ENCODE measurements at regions not wholly inside any gene's neighbourhood (a gene's known extent, or its start where the extent isn't known, plus 50 kb on each side); places are given as distances from the start of the nearest gene placed in this dataset.

DNA sequence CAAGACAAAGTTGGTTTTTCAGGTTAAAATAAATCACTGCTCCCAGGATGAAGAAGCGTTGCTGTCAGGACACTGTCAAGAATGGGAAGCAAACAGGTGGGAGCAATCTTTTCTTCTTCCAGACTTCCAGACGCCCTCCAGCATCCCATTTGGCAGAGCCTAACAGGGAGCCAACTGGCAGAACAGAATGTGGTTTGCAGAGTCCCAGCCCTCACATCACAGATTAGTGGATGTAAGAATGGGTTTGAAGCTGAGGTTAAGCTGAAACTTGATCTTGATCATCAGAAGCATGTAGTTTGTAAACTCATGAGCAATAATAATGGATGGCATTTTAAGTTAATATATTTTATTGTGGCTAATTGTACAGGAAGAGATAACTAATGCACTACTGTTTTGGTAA lies 636.4 kb downstream of the SLC6A15 start:
- H3K4me1 ChIP-seq (ENCODE audit: control insufficient read depth in 2 of 2, insufficient read depth in 2 of 2, low read length in 2 of 2): no peaks in the 10 kb centered on the region
- H3K4me3 ChIP-seq (ENCODE audit: low read length in 2 of 2): no peak overlapping the region
- no peak overlapping the region for H3K27ac ChIP-seq (ENCODE audit: low read depth in 2 of 2, low read length in 2 of 2)
- H3K9me3 ChIP-seq (ENCODE audit: control insufficient read depth in 2 of 2, low read length in 2 of 2): no peaks in the 10 kb centered on the region
- no peak overlapping the region for H3K9ac ChIP-seq (ENCODE audit: low read depth in 1 of 2, low read length in 2 of 2)
- no peaks in the 10 kb centered on the region for H3K27me3 ChIP-seq (ENCODE audit: control insufficient read depth in 2 of 2, insufficient read depth in 2 of 2, low read length in 2 of 2)
- no peaks in the 10 kb centered on the region for H3K36me3 ChIP-seq (ENCODE audit: control insufficient read depth in 2 of 2, insufficient read depth in 2 of 2, low read length in 2 of 2)

DNA sequence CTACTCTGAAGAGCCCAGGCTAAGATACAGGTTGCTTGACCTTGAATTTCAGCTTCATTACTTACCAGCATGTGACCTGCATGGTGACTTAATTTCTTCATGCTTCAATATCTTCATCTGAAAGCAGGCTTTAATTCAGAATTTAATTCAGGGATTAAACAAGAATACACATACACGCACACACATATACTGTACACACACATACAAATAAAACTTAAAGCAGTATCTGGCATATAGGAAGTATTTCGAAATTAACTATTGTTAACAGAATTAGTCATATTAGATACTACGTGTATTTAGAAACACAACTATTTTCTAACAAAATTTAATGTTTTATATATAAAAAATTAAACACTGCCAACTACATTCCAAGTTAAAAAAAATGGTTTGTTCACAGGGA lies 640.3 kb downstream of the SLC6A15 start:
- H3K4me1 ChIP-seq (ENCODE audit: control insufficient read depth in 2 of 2, insufficient read depth in 2 of 2, low read length in 2 of 2): no peaks in the 10 kb centered on the region
- no peak overlapping the region for H3K4me3 ChIP-seq (ENCODE audit: low read length in 2 of 2)
- no peaks in the 10 kb centered on the region for H3K9me3 ChIP-seq (ENCODE audit: control insufficient read depth in 2 of 2, low read length in 2 of 2)
- H3K27me3 ChIP-seq (ENCODE audit: control insufficient read depth in 2 of 2, insufficient read depth in 2 of 2, low read length in 2 of 2): no peaks in the 10 kb centered on the region
- no peak overlapping the region for H3K9ac ChIP-seq (ENCODE audit: low read depth in 1 of 2, low read length in 2 of 2)
- no peaks in the 10 kb centered on the region for H3K36me3 ChIP-seq (ENCODE audit: control insufficient read depth in 2 of 2, insufficient read depth in 2 of 2, low read length in 2 of 2)
- H3K27ac ChIP-seq (ENCODE audit: low read depth in 2 of 2, low read length in 2 of 2): no peak overlapping the region

DNA sequence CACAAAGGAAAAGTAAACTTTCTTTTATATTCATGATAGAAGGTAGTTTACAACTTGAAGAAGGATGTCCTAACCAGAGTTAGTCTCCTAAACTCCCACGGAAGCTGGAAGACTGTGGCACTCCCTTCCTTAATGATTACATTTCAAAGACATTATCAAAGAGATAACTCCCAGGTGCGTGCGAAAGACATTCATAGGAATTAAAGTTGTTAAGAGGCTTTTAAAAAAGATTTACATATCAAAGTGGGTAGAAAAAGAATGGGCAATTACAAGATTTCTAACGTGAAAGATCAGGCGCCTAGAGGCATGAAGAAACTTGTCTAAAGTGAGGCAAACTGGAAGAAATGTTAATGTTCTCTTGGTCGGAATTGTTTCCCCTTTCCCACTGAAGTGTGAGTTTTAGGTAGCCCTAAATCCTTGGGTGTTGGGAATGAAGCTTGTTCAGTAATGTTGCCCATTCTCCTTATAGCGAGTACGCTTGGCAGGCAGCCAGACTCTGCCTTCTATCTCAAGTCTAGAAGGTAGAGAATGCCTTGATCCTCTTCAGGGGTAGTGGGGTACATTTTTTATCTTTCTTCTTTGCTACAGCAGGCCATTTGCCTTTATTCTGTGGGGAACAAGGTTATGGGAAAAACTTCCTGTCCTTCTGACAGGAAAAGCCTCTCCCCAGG lies 642.0 kb downstream of the SLC6A15 start:
- Histone ChIP-seq H3K9me3 (ENCODE audit: control insufficient read depth in 2 of 2, low read length in 2 of 2) (no peaks in the 10 kb centered on the region), H3K27me3 (ENCODE audit: control insufficient read depth in 2 of 2, insufficient read depth in 2 of 2, low read length in 2 of 2) (no peaks in the 10 kb centered on the region), H3K4me1 (ENCODE audit: control insufficient read depth in 2 of 2, insufficient read depth in 2 of 2, low read length in 2 of 2) (no peaks in the 10 kb centered on the region), H3K36me3 (ENCODE audit: control insufficient read depth in 2 of 2, insufficient read depth in 2 of 2, low read length in 2 of 2) (no peaks in the 10 kb centered on the region), H3K4me3 (ENCODE audit: low read length in 2 of 2) (no peak overlapping the region), H3K27ac (ENCODE audit: low read depth in 2 of 2, low read length in 2 of 2) (no peak overlapping the region), H3K9ac (ENCODE audit: low read depth in 1 of 2, low read length in 2 of 2) (no peak overlapping the region)

DNA sequence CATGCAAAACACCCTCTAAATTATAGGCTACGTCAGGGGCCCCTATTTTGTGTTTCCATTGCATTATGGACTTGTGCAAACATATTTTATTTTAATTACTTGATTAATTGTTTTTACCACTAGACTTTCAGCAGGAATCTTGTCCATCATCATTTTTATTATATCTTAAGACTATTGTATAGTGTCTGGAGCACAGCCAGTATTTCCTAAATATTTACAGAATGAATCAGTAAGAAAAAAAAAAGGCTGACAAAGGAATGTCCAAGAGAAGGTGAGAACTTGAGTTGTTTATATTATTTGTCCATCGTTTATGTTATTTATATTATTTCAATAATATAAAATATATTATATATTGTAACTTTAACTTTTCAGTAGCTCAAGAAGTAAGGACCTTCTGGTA lies 664.7 kb downstream of the SLC6A15 start:
- H3K27ac ChIP-seq (ENCODE audit: low read depth in 2 of 2, low read length in 2 of 2): no peak overlapping the region
- H3K36me3 ChIP-seq (ENCODE audit: control insufficient read depth in 2 of 2, insufficient read depth in 2 of 2, low read length in 2 of 2): no peaks in the 10 kb centered on the region
- H3K4me3 ChIP-seq (ENCODE audit: low read length in 2 of 2): no peak overlapping the region
- H3K9ac ChIP-seq (ENCODE audit: low read depth in 1 of 2, low read length in 2 of 2): no peak overlapping the region
- H3K4me1 ChIP-seq (ENCODE audit: control insufficient read depth in 2 of 2, insufficient read depth in 2 of 2, low read length in 2 of 2): no peaks in the 10 kb centered on the region
- H3K27me3 ChIP-seq (ENCODE audit: control insufficient read depth in 2 of 2, insufficient read depth in 2 of 2, low read length in 2 of 2): no peaks in the 10 kb centered on the region
- no peaks in the 10 kb centered on the region for H3K9me3 ChIP-seq (ENCODE audit: control insufficient read depth in 2 of 2, low read length in 2 of 2)

DNA sequence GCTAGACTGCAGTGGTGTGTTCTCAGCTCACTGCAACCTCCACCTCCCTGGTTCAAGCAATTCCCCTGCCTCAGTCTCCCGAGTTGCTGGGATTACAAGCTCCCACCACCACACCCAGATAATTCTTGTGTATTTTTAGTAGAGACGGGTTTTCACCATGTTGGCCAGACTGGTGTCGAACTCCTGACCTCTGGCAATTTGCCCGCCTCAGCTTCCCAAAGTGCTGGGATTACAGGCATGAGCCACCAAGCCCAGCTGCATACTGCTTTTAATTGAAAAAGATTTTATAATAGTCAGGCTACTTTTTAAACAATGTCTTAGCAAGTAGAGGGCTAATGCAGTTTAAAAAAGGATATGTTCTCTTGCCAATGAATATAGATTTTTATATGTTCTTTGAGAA lies 668.9 kb downstream of the SLC6A15 start:
- H3K9ac ChIP-seq (ENCODE audit: low read depth in 1 of 2, low read length in 2 of 2): no peak overlapping the region
- no peaks in the 10 kb centered on the region for H3K27me3 ChIP-seq (ENCODE audit: control insufficient read depth in 2 of 2, insufficient read depth in 2 of 2, low read length in 2 of 2)
- no peaks in the 10 kb centered on the region for H3K9me3 ChIP-seq (ENCODE audit: control insufficient read depth in 2 of 2, low read length in 2 of 2)
- no peaks in the 10 kb centered on the region for H3K4me1 ChIP-seq (ENCODE audit: control insufficient read depth in 2 of 2, insufficient read depth in 2 of 2, low read length in 2 of 2)
- H3K36me3 ChIP-seq (ENCODE audit: control insufficient read depth in 2 of 2, insufficient read depth in 2 of 2, low read length in 2 of 2): no peaks in the 10 kb centered on the region
- no peak overlapping the region for H3K27ac ChIP-seq (ENCODE audit: low read depth in 2 of 2, low read length in 2 of 2)
- H3K4me3 ChIP-seq (ENCODE audit: low read length in 2 of 2): no peak overlapping the region

DNA sequence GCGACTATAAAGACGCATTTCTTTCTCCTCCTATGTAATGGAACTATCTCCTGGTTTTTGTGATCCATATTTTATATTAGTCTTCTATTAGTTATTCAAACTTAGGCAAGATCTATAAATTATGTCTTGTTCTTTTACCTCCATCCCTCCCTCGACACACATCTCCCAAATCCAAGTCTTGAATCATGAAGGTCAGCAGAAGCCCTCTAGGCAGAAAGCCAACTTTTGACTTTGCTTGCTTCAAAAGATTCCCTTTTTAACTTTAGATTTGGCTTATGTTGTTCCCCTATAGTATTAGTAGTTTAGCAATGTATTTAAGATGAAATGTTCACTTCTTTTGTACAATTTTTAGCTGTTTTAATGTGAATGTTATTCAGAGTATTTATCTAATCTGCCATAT lies 689.8 kb downstream of the SLC6A15 start:
- no peaks in the 10 kb centered on the region for H3K4me1 ChIP-seq (ENCODE audit: control insufficient read depth in 2 of 2, insufficient read depth in 2 of 2, low read length in 2 of 2)
- no peaks in the 10 kb centered on the region for H3K36me3 ChIP-seq (ENCODE audit: control insufficient read depth in 2 of 2, insufficient read depth in 2 of 2, low read length in 2 of 2)
- H3K4me3 ChIP-seq (ENCODE audit: low read length in 2 of 2): no peak overlapping the region
- H3K27ac ChIP-seq (ENCODE audit: low read depth in 2 of 2, low read length in 2 of 2): no peak overlapping the region
- H3K9ac ChIP-seq (ENCODE audit: low read depth in 1 of 2, low read length in 2 of 2): no peak overlapping the region
- H3K9me3 ChIP-seq (ENCODE audit: control insufficient read depth in 2 of 2, low read length in 2 of 2): no peaks in the 10 kb centered on the region
- no peaks in the 10 kb centered on the region for H3K27me3 ChIP-seq (ENCODE audit: control insufficient read depth in 2 of 2, insufficient read depth in 2 of 2, low read length in 2 of 2)

DNA sequence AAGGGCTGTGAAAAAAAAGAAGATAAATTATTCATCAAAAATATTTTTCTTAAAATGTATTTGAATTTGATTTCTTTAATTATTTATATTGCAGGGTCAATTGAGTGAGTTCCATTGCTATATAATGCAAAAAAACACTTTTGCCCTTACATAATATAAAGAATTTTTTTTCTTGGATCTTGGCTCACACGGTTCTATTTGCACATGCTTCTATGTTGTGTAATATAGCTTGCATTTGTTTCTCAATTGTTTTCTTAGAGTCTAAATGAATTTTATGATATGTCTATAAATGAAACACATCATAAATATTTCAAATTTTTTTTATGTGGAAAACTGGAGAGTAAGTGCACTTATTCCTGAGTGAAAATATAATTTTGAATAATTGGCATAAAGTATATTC lies 694.2 kb downstream of the SLC6A15 start:
- Histone ChIP-seq H3K9ac (ENCODE audit: low read depth in 1 of 2, low read length in 2 of 2) (no peak overlapping the region), H3K36me3 (ENCODE audit: control insufficient read depth in 2 of 2, insufficient read depth in 2 of 2, low read length in 2 of 2) (no peaks in the 10 kb centered on the region), H3K4me3 (ENCODE audit: low read length in 2 of 2) (no peak overlapping the region), H3K9me3 (ENCODE audit: control insufficient read depth in 2 of 2, low read length in 2 of 2) (peaks cover 0 to 2% of the 10 kb centered on the region in 2 donors), H3K27ac (ENCODE audit: low read depth in 2 of 2, low read length in 2 of 2) (no peak overlapping the region), H3K27me3 (ENCODE audit: control insufficient read depth in 2 of 2, insufficient read depth in 2 of 2, low read length in 2 of 2) (no peaks in the 10 kb centered on the region), H3K4me1 (ENCODE audit: control insufficient read depth in 2 of 2, insufficient read depth in 2 of 2, low read length in 2 of 2) (no peaks in the 10 kb centered on the region)

DNA sequence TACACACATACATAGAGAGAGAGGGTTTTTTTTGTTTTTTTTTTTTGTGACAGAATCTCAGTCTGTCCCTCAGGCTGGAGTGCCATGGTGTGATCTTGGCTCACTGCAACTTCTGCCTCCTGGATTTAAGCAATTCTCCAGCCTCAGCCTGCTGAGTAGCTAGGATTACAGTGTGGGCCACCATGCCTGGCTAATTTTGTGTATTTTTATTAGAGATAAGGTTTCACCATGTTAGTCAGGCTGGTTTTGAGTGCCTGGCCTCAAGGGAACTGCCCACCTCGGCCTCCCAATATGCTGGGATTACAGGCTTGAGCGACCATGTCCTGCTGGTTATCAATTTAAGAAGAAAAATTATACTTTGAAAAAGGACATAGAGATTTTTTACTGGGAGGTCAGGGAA lies 710.6 kb downstream of the SLC6A15 start:
- H3K27ac ChIP-seq (ENCODE audit: low read depth in 2 of 2, low read length in 2 of 2): no peak overlapping the region
- no peak overlapping the region for H3K4me3 ChIP-seq (ENCODE audit: low read length in 2 of 2)
- H3K9me3 ChIP-seq (ENCODE audit: control insufficient read depth in 2 of 2, low read length in 2 of 2): no peaks in the 10 kb centered on the region
- H3K9ac ChIP-seq (ENCODE audit: low read depth in 1 of 2, low read length in 2 of 2): no peak overlapping the region
- no peaks in the 10 kb centered on the region for H3K4me1 ChIP-seq (ENCODE audit: control insufficient read depth in 2 of 2, insufficient read depth in 2 of 2, low read length in 2 of 2)
- H3K36me3 ChIP-seq (ENCODE audit: control insufficient read depth in 2 of 2, insufficient read depth in 2 of 2, low read length in 2 of 2): no peaks in the 10 kb centered on the region
- no peaks in the 10 kb centered on the region for H3K27me3 ChIP-seq (ENCODE audit: control insufficient read depth in 2 of 2, insufficient read depth in 2 of 2, low read length in 2 of 2)

DNA sequence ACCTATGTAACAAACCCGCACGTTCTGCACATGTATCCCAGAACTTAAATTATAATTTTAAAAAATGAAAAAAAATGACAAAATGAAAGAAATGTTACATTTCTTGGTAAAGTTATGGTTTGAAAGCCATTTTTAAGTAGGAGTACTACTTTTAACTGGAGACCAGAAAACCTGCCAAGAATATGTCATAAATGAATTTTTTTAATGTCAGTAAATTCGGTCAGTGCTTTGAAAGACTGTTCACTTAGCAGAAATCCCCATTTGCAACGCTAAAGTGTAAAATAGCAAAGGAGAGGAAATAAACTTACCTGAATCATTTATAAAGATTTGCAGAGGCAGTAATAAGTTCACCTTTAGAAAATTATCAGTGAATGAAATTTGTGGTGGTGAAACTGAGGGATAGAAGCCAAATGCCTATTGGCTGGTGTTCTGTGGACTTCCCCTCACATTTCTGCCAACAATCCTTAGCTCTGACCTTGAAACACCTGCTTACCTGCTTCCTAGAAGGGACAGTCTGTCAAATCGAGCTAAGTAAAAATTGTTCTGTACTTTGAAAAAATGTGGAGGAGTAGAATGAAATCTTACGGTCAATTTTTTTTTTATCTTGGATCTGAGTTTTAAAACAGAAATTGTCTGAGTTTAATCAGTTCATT lies 714.2 kb downstream of the SLC6A15 start:
- Histone ChIP-seq H3K4me1 (ENCODE audit: control insufficient read depth in 2 of 2, insufficient read depth in 2 of 2, low read length in 2 of 2) (no peaks in the 10 kb centered on the region), H3K27ac (ENCODE audit: low read depth in 2 of 2, low read length in 2 of 2) (no peak overlapping the region), H3K9me3 (ENCODE audit: control insufficient read depth in 2 of 2, low read length in 2 of 2) (peaks cover 0 to 1% of the 10 kb centered on the region in 2 donors), H3K27me3 (ENCODE audit: control insufficient read depth in 2 of 2, insufficient read depth in 2 of 2, low read length in 2 of 2) (no peaks in the 10 kb centered on the region), H3K4me3 (ENCODE audit: low read length in 2 of 2) (no peak overlapping the region), H3K9ac (ENCODE audit: low read depth in 1 of 2, low read length in 2 of 2) (no peak overlapping the region), H3K36me3 (ENCODE audit: control insufficient read depth in 2 of 2, insufficient read depth in 2 of 2, low read length in 2 of 2) (no peaks in the 10 kb centered on the region)

DNA sequence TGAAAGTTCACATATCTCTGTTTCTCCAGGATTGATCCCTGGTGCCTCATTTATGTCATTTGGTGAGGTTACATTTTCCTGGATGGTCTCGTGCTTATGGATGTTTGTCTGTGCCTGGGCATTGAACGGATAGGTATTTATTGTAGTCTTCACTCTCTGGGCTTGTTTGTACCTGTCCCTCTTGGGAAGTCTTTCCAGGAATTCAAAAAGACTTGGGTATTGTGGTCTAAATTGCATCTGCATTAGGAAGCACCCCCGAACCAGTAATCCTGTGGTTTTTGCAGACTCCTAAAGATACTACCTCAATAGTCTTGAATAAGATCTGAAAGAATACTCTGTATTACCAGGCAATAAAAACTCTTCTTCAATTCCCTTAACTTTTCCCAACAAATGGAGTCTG lies 720.8 kb downstream of the SLC6A15 start:
- Histone ChIP-seq H3K36me3 (ENCODE audit: control insufficient read depth in 2 of 2, insufficient read depth in 2 of 2, low read length in 2 of 2) (no peaks in the 10 kb centered on the region), H3K27ac (ENCODE audit: low read depth in 2 of 2, low read length in 2 of 2) (no peak overlapping the region), H3K9me3 (ENCODE audit: control insufficient read depth in 2 of 2, low read length in 2 of 2) (peaks cover 0 to 5% of the 10 kb centered on the region in 2 donors), H3K9ac (ENCODE audit: low read depth in 1 of 2, low read length in 2 of 2) (no peak overlapping the region), H3K4me3 (ENCODE audit: low read length in 2 of 2) (no peak overlapping the region), H3K27me3 (ENCODE audit: control insufficient read depth in 2 of 2, insufficient read depth in 2 of 2, low read length in 2 of 2) (no peaks in the 10 kb centered on the region), H3K4me1 (ENCODE audit: control insufficient read depth in 2 of 2, insufficient read depth in 2 of 2, low read length in 2 of 2) (no peaks in the 10 kb centered on the region)
